Neuronal stem cell (in vitro differentiated cells): ENCODE measurements at regions not wholly inside any gene's neighbourhood (a gene's known extent, or its start where the extent isn't known, plus 50 kb on each side); places are given as distances from the start of the nearest gene placed in this dataset.

Experiments used
- DNase-seq: peaks from one replicate; pipeline ENCODE4 v3.0.0-alpha.2; 2013; ENCODE audit warnings: low spot score
- H2AFZ ChIP-seq: one replicate; pipeline ENCODE4 v1.6.1; 2013; ENCODE audit warnings: mild to moderate bottlenecking, low read length, inconsistent platforms
- H2AK5ac ChIP-seq: 2 replicates; pipeline ENCODE4 v1.6.1; 2013; ENCODE audit warnings: low read depth, mild to moderate bottlenecking, inconsistent platforms, low read length, moderate library complexity, mixed read lengths
- H2BK120ac ChIP-seq: 2 replicates; pipeline ENCODE4 v1.6.1; 2013; ENCODE audit warnings: low read depth, mild to moderate bottlenecking, inconsistent platforms, low read length, moderate library complexity, mixed read lengths
- H2BK12ac ChIP-seq: one replicate; pipeline ENCODE4 v1.6.1; 2013; ENCODE audit warnings: low read length, inconsistent platforms
- H2BK15ac ChIP-seq: 2 replicates; pipeline ENCODE4 v1.6.1; 2013; ENCODE audit warnings: mild to moderate bottlenecking, low read length, inconsistent platforms, mixed read lengths
- H2BK5ac ChIP-seq: one replicate; pipeline ENCODE4 v1.6.1; 2013; ENCODE audit warnings: inconsistent platforms, mild to moderate bottlenecking, low read length, moderate library complexity
- H3K14ac ChIP-seq: one replicate; pipeline ENCODE4 v1.6.1; 2013; ENCODE audit warnings: low read length, inconsistent platforms
- H3K18ac ChIP-seq: 2 replicates; pipeline ENCODE4 v1.6.1; 2013; ENCODE audit warnings: low read length, inconsistent platforms
- H3K23ac ChIP-seq: 2 replicates; pipeline ENCODE4 v1.6.1; 2013; ENCODE audit warnings: low read depth, mild to moderate bottlenecking, mixed read lengths, low read length, inconsistent platforms; ENCODE audit not compliant: poor library complexity
- H3K27ac ChIP-seq: replicated peaks from 3 replicates; pipeline ENCODE4 v1.5.1; 2013; ENCODE audit warnings: low read length, inconsistent platforms
- H3K27me3 ChIP-seq, 3 experiments: 2 replicates each; pipeline ENCODE4 v1.6.1; 2013; ENCODE audit warnings: low read length in 3 of 3, mild to moderate bottlenecking in 2 of 3, inconsistent platforms in 1 of 3, low read depth in 1 of 3, mixed read lengths in 1 of 3, moderate library complexity in 1 of 3; ENCODE audit not compliant: control insufficient read depth in 3 of 3, insufficient read depth in 3 of 3
- H3K36me3 ChIP-seq, 2 donors: replicated peaks in 1 of 2; 2 replicates each; pipeline ENCODE4 v1.6.1; 2013; ENCODE audit warnings: low read length in 2 of 2; ENCODE audit not compliant: control insufficient read depth in 2 of 2, insufficient read depth in 2 of 2
- H3K4ac ChIP-seq: 2 replicates; pipeline ENCODE4 v1.6.1; 2013; ENCODE audit warnings: inconsistent platforms, mild to moderate bottlenecking, low read length, moderate library complexity
- H3K4me1 ChIP-seq, 2 donors: 1 replicate in 1 of 2; 2 replicates in 1 of 2; pipeline ENCODE4 v1.6.1; 2013; ENCODE audit warnings: low read length in 2 of 2, low read depth in 1 of 2; ENCODE audit not compliant: control insufficient read depth in 2 of 2, insufficient read depth in 1 of 2
- H3K4me2 ChIP-seq: one replicate; pipeline ENCODE4 v1.6.1; 2013; ENCODE audit warnings: mild to moderate bottlenecking, low read length, inconsistent platforms; ENCODE audit not compliant: insufficient read depth, poor library complexity, severe bottlenecking
- H3K4me3 ChIP-seq, 2 donors: 2 replicates each; pipeline ENCODE4 v1.5.1; 2013; ENCODE audit warnings: low read length in 2 of 2, mild to moderate bottlenecking in 2 of 2, inconsistent platforms in 1 of 2, moderate library complexity in 1 of 2
- H3K79me1 ChIP-seq: one replicate; pipeline ENCODE4 v1.6.1; 2013; ENCODE audit warnings: low read depth, mild to moderate bottlenecking, inconsistent platforms, low read length, moderate library complexity
- H3K9ac ChIP-seq: one replicate; pipeline ENCODE4 v1.6.1; 2013; ENCODE audit warnings: mild to moderate bottlenecking, low read depth, low read length, inconsistent platforms; ENCODE audit not compliant: poor library complexity
- H3K9me3 ChIP-seq, 2 donors: replicated peaks in 1 of 2; 2 replicates each; pipeline versions ENCODE3 to v1.6.1; 2013; ENCODE audit warnings: low read length in 2 of 2, mild to moderate bottlenecking in 2 of 2, inconsistent platforms in 1 of 2, low read depth in 1 of 2, mixed read lengths in 1 of 2, moderate library complexity in 1 of 2; ENCODE audit not compliant: control insufficient read depth in 2 of 2, insufficient read depth in 1 of 2
- H4K8ac ChIP-seq: one replicate; pipeline ENCODE4 v1.6.1; 2013; ENCODE audit warnings: low read depth, mild to moderate bottlenecking, inconsistent platforms, low read length, moderate library complexity
- H4K91ac ChIP-seq: one replicate; pipeline ENCODE4 v1.6.1; 2013; ENCODE audit warnings: low read length, low read depth, mild to moderate bottlenecking, inconsistent platforms; ENCODE audit not compliant: poor library complexity
- WGBS, 2 donors: extraction: QIAGEN DNeasy Blood & Tissue Kit; methylation state at CpG; one replicate each; pipeline ENCODE4 v1.1.7; 2013; ENCODE audit warnings: missing lambda C conversion rate in 2 of 2, mixed read lengths in 1 of 2; ENCODE audit not compliant: insufficient read length in 2 of 2, insufficient replicate concordance in 1 of 2; ENCODE audit errors: extremely low coverage in 2 of 2; 5-methylcytosine and 5-hydroxymethylcytosine counted together

GRCh38 chr15:77702211-77702957 is 69.7 kb upstream of the LINGO1 start:
- Histone ChIP-seq H2AK5ac (no peak overlapping the region), H3K4me1 (peaks cover 0 to 2% of the 10 kb centered on the region in 2 donors), H3K79me1 (no peaks in the 10 kb centered on the region), H3K9me3 (peaks cover 0 to 2% of the 10 kb centered on the region in 2 donors), H4K8ac (no peak overlapping the region), H4K91ac (no peak overlapping the region), H3K27me3 (peaks cover 0 to 20% (median 0%) of the 10 kb centered on the region in 3 experiments), H3K9ac (no peak overlapping the region), H2BK15ac (no peak overlapping the region), H3K36me3 (no peaks in the 10 kb centered on the region), H2BK12ac (no peak overlapping the region), H2BK5ac (no peak overlapping the region), H2AFZ (no peak overlapping the region), H3K27ac (no peak overlapping the region), H2BK120ac (no peak overlapping the region), H3K4me2 (no peak overlapping the region), H3K23ac (no peak overlapping the region), H3K4me3 (no peak overlapping the region), H3K14ac (no peak overlapping the region), H3K18ac (no peak overlapping the region), H3K4ac (no peak overlapping the region)
- peak; percentile 71 for DNase-seq
- no CpG with 5 or more reads among the region's 5 CpGs for WGBS, 2 donors

DNA sequence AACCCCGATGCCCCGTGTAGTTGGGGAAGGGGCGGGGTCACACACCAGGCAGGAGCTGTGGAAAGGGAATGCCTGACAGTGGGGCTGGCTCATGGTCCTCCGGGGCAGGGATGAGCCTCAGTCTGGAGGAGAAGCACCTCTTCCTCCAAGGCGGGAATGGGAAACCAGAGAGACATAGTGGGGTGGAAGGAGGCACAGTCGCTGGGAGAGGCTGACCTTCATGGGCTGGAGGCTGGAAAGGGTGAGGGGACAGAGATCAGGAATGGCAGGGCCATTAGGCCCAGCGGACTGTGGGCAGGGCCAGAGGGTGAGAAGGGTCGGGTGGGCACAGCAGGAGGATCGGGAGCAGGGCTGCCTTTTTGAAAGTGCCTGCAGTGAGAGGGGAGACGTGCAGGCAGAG is 65.8 kb upstream of the LINGO1 start:
- Histone ChIP-seq H2AFZ (no peak overlapping the region), H2BK15ac (no peak overlapping the region), H3K4me1 (peaks cover 0 to 2% of the 10 kb centered on the region in 2 donors), H3K4me3 (no peak overlapping the region), H3K4ac (no peak overlapping the region), H2BK120ac (no peak overlapping the region), H3K23ac (peak overlapping the region; percentile 4), H4K8ac (no peak overlapping the region), H3K36me3 (no peaks in the 10 kb centered on the region), H2BK12ac (no peak overlapping the region), H2BK5ac (peak overlapping the region; percentile 50), H2AK5ac (no peak overlapping the region), H3K14ac (no peak overlapping the region), H3K9ac (peak overlapping the region; percentile 10), H3K27me3 (peaks cover 0 to 45% (median 0%) of the 10 kb centered on the region in 3 experiments), H3K79me1 (no peaks in the 10 kb centered on the region), H3K4me2 (no peak overlapping the region), H3K18ac (peak overlapping the region; percentile 51), H3K9me3 (peaks cover 0 to 2% of the 10 kb centered on the region in 2 donors), H3K27ac (no peak overlapping the region), H4K91ac (no peak overlapping the region)
- DNase-seq = no peak
- no CpG with 5 or more reads among the region's 10 CpGs for WGBS, 2 donors

- WGBS, 2 donors = no CpG with 5 or more reads among the region's 7 CpGs
Observed at GRCh38 chr15:77697893-77698292, 65.2 kb upstream of the LINGO1 start.

DNA sequence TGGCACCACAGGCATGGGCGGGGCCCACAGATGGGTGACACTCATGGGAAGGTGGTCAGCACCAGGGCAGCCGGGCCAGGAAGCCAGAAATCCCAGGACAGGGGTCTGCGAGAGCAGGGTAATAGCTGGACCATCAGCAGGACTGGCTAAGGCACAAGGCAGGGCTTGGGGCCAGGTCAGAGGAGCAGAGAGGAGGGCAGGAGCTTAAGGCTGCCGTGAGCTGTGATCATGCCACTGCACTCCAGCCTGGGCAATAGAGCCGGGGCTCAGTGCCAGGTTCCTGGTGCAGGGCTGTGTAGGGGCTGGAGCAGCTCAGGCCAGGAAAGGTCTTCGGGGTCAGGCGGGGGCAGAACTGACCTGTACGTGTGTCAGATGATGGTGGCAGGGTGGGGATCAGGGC is 64.2 kb upstream of the LINGO1 start:
- WGBS, 2 donors = no CpG with 5 or more reads among the region's 8 CpGs
- Histone ChIP-seq H3K9ac (peak overlapping the region; percentile 26), H4K91ac (no peak overlapping the region), H3K4me2 (no peak overlapping the region), H3K36me3 (no peaks in the 10 kb centered on the region), H2BK15ac (no peak overlapping the region), H3K79me1 (no peaks in the 10 kb centered on the region), H2BK12ac (no peak overlapping the region), H3K23ac (no peak overlapping the region), H3K4me1 (no peaks in the 10 kb centered on the region), H2AFZ (no peak overlapping the region), H3K27me3 (peaks cover 0 to 53% (median 0%) of the 10 kb centered on the region in 3 experiments), H3K14ac (no peak overlapping the region), H4K8ac (no peak overlapping the region), H3K4me3 (no peak overlapping the region), H3K27ac (no peak overlapping the region), H2BK120ac (peak overlapping the region; percentile 12), H2AK5ac (no peak overlapping the region), H3K9me3 (peaks cover 0 to 2% of the 10 kb centered on the region in 2 donors), H3K4ac (no peak overlapping the region), H2BK5ac (no peak overlapping the region), H3K18ac (no peak overlapping the region)
- DNase-seq = no peak

More at GRCh38 chr15:77697893-77698292, 65.2 kb upstream of the LINGO1 start:
- H3K14ac ChIP-seq = no peak overlapping the region
- no peaks in the 10 kb centered on the region for H3K79me1 ChIP-seq
- H3K4me1 ChIP-seq = peaks cover 0 to 1% of the 10 kb centered on the region in 2 donors
- H4K91ac ChIP-seq = no peak overlapping the region
- H2BK5ac ChIP-seq = no peak overlapping the region
- H2BK15ac ChIP-seq = no peak overlapping the region
- no peaks in the 10 kb centered on the region for H3K36me3 ChIP-seq
- no peak overlapping the region for H2AFZ ChIP-seq
- peaks cover 0 to 2% of the 10 kb centered on the region in 2 donors for H3K9me3 ChIP-seq
- no peak overlapping the region for H3K4me3 ChIP-seq
- no peak overlapping the region for H3K4ac ChIP-seq
- no peak overlapping the region for H3K27ac ChIP-seq
- H4K8ac ChIP-seq = no peak overlapping the region
- H2AK5ac ChIP-seq = no peak overlapping the region
- H3K23ac ChIP-seq = no peak overlapping the region
- H3K9ac ChIP-seq = no peak overlapping the region
- DNase-seq = no peak
- no peak overlapping the region for H3K18ac ChIP-seq
- no peak overlapping the region for H2BK120ac ChIP-seq
- no peak overlapping the region for H2BK12ac ChIP-seq
- H3K27me3 ChIP-seq = peaks cover 0 to 49% (median 0%) of the 10 kb centered on the region in 3 experiments
- H3K4me2 ChIP-seq = no peak overlapping the region
